ENCODE measurements at regions not wholly inside any gene's neighbourhood (a gene's known extent, or its start where the extent isn't known, plus 50 kb on each side); places are given as distances from the start of the nearest gene placed in this dataset.
"Not testable (repeated sequence)": the region's sequence is repeated elsewhere in the genome, so short reads cannot be mapped to it uniquely, and the experiment has no call there.

- not testable (repeated sequence) for H3K9ac ChIP-seq (ENCODE audit: insufficient read length, low read depth); DNase-seq (ENCODE audit: low read depth, low spot score); H3K36me3 ChIP-seq (ENCODE audit: insufficient read depth, insufficient read length, low read length); H3K27me3 ChIP-seq (ENCODE audit: insufficient read depth, insufficient read length); H3K9me3 ChIP-seq (ENCODE audit: insufficient read depth, low read length); H3K4me1 ChIP-seq (ENCODE audit: insufficient read depth, insufficient read length); H3K4me3 ChIP-seq (ENCODE audit: insufficient read length, low read depth)
Observed at GRCh38 chr1:91279-91678, 360.2 kb downstream of the OR4F29 start.

GRCh38 chr1:88110-88509 is 363.4 kb downstream of the OR4F29 start:
- not testable (repeated sequence) for H3K4me1 ChIP-seq (ENCODE audit: insufficient read depth, insufficient read length); H3K9me3 ChIP-seq (ENCODE audit: insufficient read depth, low read length); H3K27me3 ChIP-seq (ENCODE audit: insufficient read depth, insufficient read length); H3K36me3 ChIP-seq (ENCODE audit: insufficient read depth, insufficient read length, low read length); H3K9ac ChIP-seq (ENCODE audit: insufficient read length, low read depth); DNase-seq (ENCODE audit: low read depth, low spot score); H3K4me3 ChIP-seq (ENCODE audit: insufficient read length, low read depth)

DNA sequence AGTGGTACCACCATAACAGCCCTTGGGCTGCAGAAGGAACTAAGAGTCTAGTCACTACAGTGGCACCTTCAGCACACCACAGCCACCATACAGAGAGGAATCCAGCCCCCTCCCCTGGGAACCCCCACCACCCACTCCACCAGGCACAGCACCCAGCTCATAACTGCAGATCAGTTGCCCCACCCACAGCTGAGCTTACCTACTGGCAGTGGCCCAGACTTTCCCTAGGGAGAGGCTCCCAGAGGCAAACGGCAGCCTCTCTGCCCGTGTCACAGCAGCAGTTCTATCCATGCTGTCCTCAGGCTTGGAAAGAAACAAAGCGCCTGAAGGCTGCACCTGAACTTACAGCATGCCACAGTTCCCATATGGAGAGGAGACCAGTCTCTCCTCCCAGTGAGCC is 372.3 kb downstream of the OR4F29 start:
- DNase-seq (ENCODE audit: low read depth, low spot score); H3K4me3 ChIP-seq (ENCODE audit: insufficient read length, low read depth); H3K36me3 ChIP-seq (ENCODE audit: insufficient read depth, insufficient read length, low read length); H3K27me3 ChIP-seq (ENCODE audit: insufficient read depth, insufficient read length); H3K4me1 ChIP-seq (ENCODE audit: insufficient read depth, insufficient read length); H3K9me3 ChIP-seq (ENCODE audit: insufficient read depth, low read length); H3K9ac ChIP-seq (ENCODE audit: insufficient read length, low read depth): not testable (repeated sequence)

- H3K27me3 ChIP-seq (ENCODE audit: insufficient read depth, insufficient read length); H3K9me3 ChIP-seq (ENCODE audit: insufficient read depth, low read length); H3K4me3 ChIP-seq (ENCODE audit: insufficient read length, low read depth); H3K9ac ChIP-seq (ENCODE audit: insufficient read length, low read depth); H3K4me1 ChIP-seq (ENCODE audit: insufficient read depth, insufficient read length); H3K36me3 ChIP-seq (ENCODE audit: insufficient read depth, insufficient read length, low read length); DNase-seq (ENCODE audit: low read depth, low spot score): not testable (repeated sequence)
Observed at GRCh38 chr1:65119-65518, 386.4 kb downstream of the OR4F29 start, which contains the start of gene OR4F5. OR4F5 (plus strand) TSS chr1:65419.

GRCh38 chr1:56014-56531 is 395.4 kb downstream of the OR4F29 start:
- DNase-seq (ENCODE audit: low read depth, low spot score); H3K4me1 ChIP-seq (ENCODE audit: insufficient read depth, insufficient read length); H3K9me3 ChIP-seq (ENCODE audit: insufficient read depth, low read length); H3K27me3 ChIP-seq (ENCODE audit: insufficient read depth, insufficient read length); H3K9ac ChIP-seq (ENCODE audit: insufficient read length, low read depth); H3K36me3 ChIP-seq (ENCODE audit: insufficient read depth, insufficient read length, low read length); H3K4me3 ChIP-seq (ENCODE audit: insufficient read length, low read depth): not testable (repeated sequence)

- not testable (repeated sequence) for H3K9me3 ChIP-seq (ENCODE audit: insufficient read depth, low read length); H3K9ac ChIP-seq (ENCODE audit: insufficient read length, low read depth); DNase-seq (ENCODE audit: low read depth, low spot score); H3K27me3 ChIP-seq (ENCODE audit: insufficient read depth, insufficient read length); H3K4me3 ChIP-seq (ENCODE audit: insufficient read length, low read depth); H3K36me3 ChIP-seq (ENCODE audit: insufficient read depth, insufficient read length, low read length); H3K4me1 ChIP-seq (ENCODE audit: insufficient read depth, insufficient read length)
Observed at GRCh38 chr1:53182-53581, 398.3 kb downstream of the OR4F29 start.

GRCh38 chr1:41965-42466 is 409.5 kb downstream of the OR4F29 start:
- H3K4me1 ChIP-seq (ENCODE audit: insufficient read depth, insufficient read length); H3K27me3 ChIP-seq (ENCODE audit: insufficient read depth, insufficient read length); DNase-seq (ENCODE audit: low read depth, low spot score); H3K9ac ChIP-seq (ENCODE audit: insufficient read length, low read depth); H3K4me3 ChIP-seq (ENCODE audit: insufficient read length, low read depth); H3K9me3 ChIP-seq (ENCODE audit: insufficient read depth, low read length); H3K36me3 ChIP-seq (ENCODE audit: insufficient read depth, insufficient read length, low read length): not testable (repeated sequence)

GRCh38 chr1:41197-41596 is 410.3 kb downstream of the OR4F29 start:
- DNase-seq (ENCODE audit: low read depth, low spot score); H3K36me3 ChIP-seq (ENCODE audit: insufficient read depth, insufficient read length, low read length); H3K9ac ChIP-seq (ENCODE audit: insufficient read length, low read depth); H3K4me1 ChIP-seq (ENCODE audit: insufficient read depth, insufficient read length); H3K27me3 ChIP-seq (ENCODE audit: insufficient read depth, insufficient read length); H3K9me3 ChIP-seq (ENCODE audit: insufficient read depth, low read length); H3K4me3 ChIP-seq (ENCODE audit: insufficient read length, low read depth): not testable (repeated sequence)

DNA sequence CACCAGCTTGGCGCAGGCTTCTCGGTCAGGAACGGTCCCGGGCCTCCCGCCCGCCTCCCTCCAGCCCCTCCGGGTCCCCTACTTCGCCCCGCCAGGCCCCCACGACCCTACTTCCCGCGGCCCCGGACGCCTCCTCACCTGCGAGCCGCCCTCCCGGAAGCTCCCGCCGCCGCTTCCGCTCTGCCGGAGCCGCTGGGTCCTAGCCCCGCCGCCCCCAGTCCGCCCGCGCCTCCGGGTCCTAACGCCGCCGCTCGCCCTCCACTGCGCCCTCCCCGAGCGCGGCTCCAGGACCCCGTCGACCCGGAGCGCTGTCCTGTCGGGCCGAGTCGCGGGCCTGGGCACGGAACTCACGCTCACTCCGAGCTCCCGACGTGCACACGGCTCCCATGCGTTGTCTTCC is 422.3 kb downstream of the OR4F29 start:
- not testable (repeated sequence) for DNase-seq (ENCODE audit: low read depth, low spot score); H3K27me3 ChIP-seq (ENCODE audit: insufficient read depth, insufficient read length); H3K4me3 ChIP-seq (ENCODE audit: insufficient read length, low read depth); H3K9ac ChIP-seq (ENCODE audit: insufficient read length, low read depth); H3K36me3 ChIP-seq (ENCODE audit: insufficient read depth, insufficient read length, low read length); H3K4me1 ChIP-seq (ENCODE audit: insufficient read depth, insufficient read length); H3K9me3 ChIP-seq (ENCODE audit: insufficient read depth, low read length)

DNA sequence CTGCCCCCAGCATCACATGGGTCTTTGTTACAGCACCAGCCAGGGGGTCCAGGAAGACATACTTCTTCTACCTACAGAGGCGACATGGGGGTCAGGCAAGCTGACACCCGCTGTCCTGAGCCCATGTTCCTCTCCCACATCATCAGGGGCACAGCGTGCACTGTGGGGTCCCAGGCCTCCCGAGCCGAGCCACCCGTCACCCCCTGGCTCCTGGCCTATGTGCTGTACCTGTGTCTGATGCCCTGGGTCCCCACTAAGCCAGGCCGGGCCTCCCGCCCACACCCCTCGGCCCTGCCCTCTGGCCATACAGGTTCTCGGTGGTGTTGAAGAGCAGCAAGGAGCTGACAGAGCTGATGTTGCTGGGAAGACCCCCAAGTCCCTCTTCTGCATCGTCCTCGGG is 434.2 kb downstream of the OR4F29 start:
- not testable (repeated sequence) for H3K4me1 ChIP-seq (ENCODE audit: insufficient read depth, insufficient read length); H3K9ac ChIP-seq (ENCODE audit: insufficient read length, low read depth); H3K27me3 ChIP-seq (ENCODE audit: insufficient read depth, insufficient read length); H3K36me3 ChIP-seq (ENCODE audit: insufficient read depth, insufficient read length, low read length); DNase-seq (ENCODE audit: low read depth, low spot score); H3K9me3 ChIP-seq (ENCODE audit: insufficient read depth, low read length); H3K4me3 ChIP-seq (ENCODE audit: insufficient read length, low read depth)

DNA sequence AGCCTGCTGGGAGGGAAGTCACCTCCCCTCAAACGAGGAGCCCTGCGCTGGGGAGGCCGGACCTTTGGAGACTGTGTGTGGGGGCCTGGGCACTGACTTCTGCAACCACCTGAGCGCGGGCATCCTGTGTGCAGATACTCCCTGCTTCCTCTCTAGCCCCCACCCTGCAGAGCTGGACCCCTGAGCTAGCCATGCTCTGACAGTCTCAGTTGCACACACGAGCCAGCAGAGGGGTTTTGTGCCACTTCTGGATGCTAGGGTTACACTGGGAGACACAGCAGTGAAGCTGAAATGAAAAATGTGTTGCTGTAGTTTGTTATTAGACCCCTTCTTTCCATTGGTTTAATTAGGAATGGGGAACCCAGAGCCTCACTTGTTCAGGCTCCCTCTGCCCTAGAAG is 435.5 kb downstream of the OR4F29 start:
- not testable (repeated sequence) for H3K27me3 ChIP-seq (ENCODE audit: insufficient read depth, insufficient read length); DNase-seq (ENCODE audit: low read depth, low spot score); H3K9me3 ChIP-seq (ENCODE audit: insufficient read depth, low read length); H3K4me3 ChIP-seq (ENCODE audit: insufficient read length, low read depth); H3K9ac ChIP-seq (ENCODE audit: insufficient read length, low read depth); H3K4me1 ChIP-seq (ENCODE audit: insufficient read depth, insufficient read length); H3K36me3 ChIP-seq (ENCODE audit: insufficient read depth, insufficient read length, low read length)

GRCh38 chr1:9941-10717 is 441.3 kb downstream of the OR4F29 start:
- H3K36me3 ChIP-seq (ENCODE audit: insufficient read depth, insufficient read length, low read length); DNase-seq (ENCODE audit: low read depth, low spot score); H3K27me3 ChIP-seq (ENCODE audit: insufficient read depth, insufficient read length); H3K4me3 ChIP-seq (ENCODE audit: insufficient read length, low read depth); H3K9ac ChIP-seq (ENCODE audit: insufficient read length, low read depth); H3K9me3 ChIP-seq (ENCODE audit: insufficient read depth, low read length); H3K4me1 ChIP-seq (ENCODE audit: insufficient read depth, insufficient read length): not testable (repeated sequence)
